ENCODE measurements at regions not wholly inside any gene's neighbourhood (a gene's known extent, or its start where the extent isn't known, plus 50 kb on each side); places are given as distances from the start of the nearest gene placed in this dataset.

GRCh38 chr6:49027644-49028043, 435.4 kb downstream of the MMUT start:
- no peaks in the 10 kb centered on the region for H3K36me3 ChIP-seq
- no peak for TF ChIP-seq CTCF (IDR thresholded peaks at IDR 0.05; ENCODE audit: low read depth, low read length)
- no peaks in the 10 kb centered on the region for H3K9me3 ChIP-seq (ENCODE audit: severe bottlenecking)
- H3K27me3 ChIP-seq (ENCODE audit: insufficient read depth, low read depth, severe bottlenecking) = no peaks in the 10 kb centered on the region
- H3K27ac ChIP-seq = no peak overlapping the region
- DNase-seq = no peak
- no peak overlapping the region for H3K4me3 ChIP-seq (ENCODE audit: low read depth, low read length)

- no peak for DNase-seq
Observed at GRCh38 chr6:49025273-49026240, 437.5 kb downstream of the MMUT start.

DNA sequence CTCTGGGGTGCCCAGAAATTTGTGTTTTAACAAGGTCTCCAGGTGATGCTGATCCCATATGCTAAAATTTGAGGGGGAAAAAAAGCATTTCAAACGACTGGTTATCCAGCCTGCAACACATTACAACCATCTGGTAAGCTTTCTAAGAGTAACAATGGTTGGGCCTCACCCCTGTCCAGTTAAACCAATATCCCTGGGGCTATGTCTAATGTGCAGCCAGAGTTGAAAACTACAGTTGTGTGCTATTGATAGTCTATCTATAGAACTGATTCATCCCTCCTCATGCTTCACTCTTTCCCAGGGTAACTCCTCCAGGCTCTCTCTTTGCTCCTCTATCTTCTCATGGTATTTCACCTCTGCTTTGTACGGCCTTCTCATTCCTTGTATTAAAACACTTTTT, 458.3 kb downstream of the MMUT start:
- no peaks in the 10 kb centered on the region for H3K9me3 ChIP-seq (ENCODE audit: severe bottlenecking)
- no peak for DNase-seq
- no peaks in the 10 kb centered on the region for H3K36me3 ChIP-seq
- no peaks in the 10 kb centered on the region for H3K27me3 ChIP-seq (ENCODE audit: insufficient read depth, low read depth, severe bottlenecking)
- no peak for TF ChIP-seq CTCF (IDR thresholded peaks at IDR 0.05; ENCODE audit: low read depth, low read length)
- H3K4me3 ChIP-seq (ENCODE audit: low read depth, low read length) = no peak overlapping the region
- H3K27ac ChIP-seq = no peak overlapping the region

More at GRCh38 chr6:49025273-49026240, 437.5 kb downstream of the MMUT start:
- H3K27ac ChIP-seq = no peak overlapping the region
- H3K36me3 ChIP-seq = no peaks in the 10 kb centered on the region
- no peaks in the 10 kb centered on the region for H3K9me3 ChIP-seq (ENCODE audit: severe bottlenecking)
- no peaks in the 10 kb centered on the region for H3K27me3 ChIP-seq (ENCODE audit: insufficient read depth, low read depth, severe bottlenecking)
- no peak for TF ChIP-seq CTCF (IDR thresholded peaks at IDR 0.05; ENCODE audit: low read depth, low read length)
- H3K4me3 ChIP-seq (ENCODE audit: low read depth, low read length) = no peak overlapping the region

- Histone ChIP-seq H3K27ac (no peak overlapping the region), H3K36me3 (no peaks in the 10 kb centered on the region), H3K27me3 (ENCODE audit: insufficient read depth, low read depth, severe bottlenecking) (no peaks in the 10 kb centered on the region), H3K4me3 (ENCODE audit: low read depth, low read length) (no peak overlapping the region), H3K9me3 (ENCODE audit: severe bottlenecking) (no peaks in the 10 kb centered on the region)
- no peak for TF ChIP-seq CTCF (IDR thresholded peaks at IDR 0.05; ENCODE audit: low read depth, low read length)
- DNase-seq = no peak
Observed at GRCh38 chr6:49003348-49003747, 459.7 kb downstream of the MMUT start.

DNA sequence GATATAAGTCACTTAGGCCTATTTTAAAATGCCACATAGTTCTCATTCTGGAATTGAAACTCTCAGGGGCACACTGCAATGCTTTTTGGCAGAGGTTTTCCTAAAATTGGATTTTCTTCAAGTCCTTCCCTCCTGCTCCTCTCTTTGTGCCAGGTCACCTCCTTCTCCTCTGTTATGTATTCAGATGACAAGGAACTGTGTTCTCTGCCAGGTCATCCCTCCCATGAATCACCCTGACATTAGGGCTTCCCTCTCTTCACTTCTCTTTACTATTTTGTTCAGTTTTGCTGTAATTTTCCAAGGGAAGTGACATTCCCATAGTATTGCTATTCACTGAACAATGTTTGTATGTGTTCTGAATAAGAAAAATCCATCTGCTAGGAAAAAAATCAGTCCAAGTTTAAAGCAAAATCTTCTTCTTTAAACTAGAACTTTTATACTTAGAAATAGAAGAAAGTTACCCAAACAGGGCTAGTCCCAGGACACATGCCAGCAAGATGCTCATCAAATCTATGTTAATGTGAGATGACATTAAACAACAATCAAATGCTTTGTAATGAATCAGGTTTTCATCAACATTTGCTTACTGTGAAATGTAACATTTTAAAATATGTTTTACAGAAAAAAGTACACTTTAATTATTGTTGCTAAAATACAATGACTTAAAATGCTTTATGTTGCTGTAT, 461.1 kb downstream of the MMUT start:
- Histone ChIP-seq H3K27ac (no peak overlapping the region), H3K4me3 (ENCODE audit: low read depth, low read length) (no peak overlapping the region), H3K36me3 (no peaks in the 10 kb centered on the region), H3K27me3 (ENCODE audit: insufficient read depth, low read depth, severe bottlenecking) (no peaks in the 10 kb centered on the region), H3K9me3 (ENCODE audit: severe bottlenecking) (no peaks in the 10 kb centered on the region)
- no peak for DNase-seq
- no peak for TF ChIP-seq CTCF (IDR thresholded peaks at IDR 0.05; ENCODE audit: low read depth, low read length)

Measured in WERI-Rb-1 (cell line).